ENCODE measurements at regions not wholly inside any gene's neighbourhood (a gene's known extent, or its start where the extent isn't known, plus 50 kb on each side); places are given as distances from the start of the nearest gene placed in this dataset.

- no peak overlapping the region for H3K4me3 ChIP-seq (ENCODE audit: low read depth, low read length)
Observed at GRCh38 chr2:49480520-49480919, 326.2 kb upstream of the FSHR start.

GRCh38 chr2:49465157-49465831 is 311.0 kb upstream of the FSHR start:
- no peak overlapping the region for H3K4me3 ChIP-seq (ENCODE audit: low read depth, low read length)
- DNase-seq (ENCODE audit: low read depth) = no peak
- TF ChIP-seq MYC (IDR thresholded peaks at IDR 0.05; ENCODE audit: low read depth, low read length) (no peak), MAX (IDR thresholded peaks at IDR 0.05; ENCODE audit: low read depth, low read length) (no peak), POLR2A (IDR thresholded peaks at IDR 0.05; ENCODE audit: extremely low read depth, insufficient read length) (no peak)
- TF ChIP-seq, protein P1, sequence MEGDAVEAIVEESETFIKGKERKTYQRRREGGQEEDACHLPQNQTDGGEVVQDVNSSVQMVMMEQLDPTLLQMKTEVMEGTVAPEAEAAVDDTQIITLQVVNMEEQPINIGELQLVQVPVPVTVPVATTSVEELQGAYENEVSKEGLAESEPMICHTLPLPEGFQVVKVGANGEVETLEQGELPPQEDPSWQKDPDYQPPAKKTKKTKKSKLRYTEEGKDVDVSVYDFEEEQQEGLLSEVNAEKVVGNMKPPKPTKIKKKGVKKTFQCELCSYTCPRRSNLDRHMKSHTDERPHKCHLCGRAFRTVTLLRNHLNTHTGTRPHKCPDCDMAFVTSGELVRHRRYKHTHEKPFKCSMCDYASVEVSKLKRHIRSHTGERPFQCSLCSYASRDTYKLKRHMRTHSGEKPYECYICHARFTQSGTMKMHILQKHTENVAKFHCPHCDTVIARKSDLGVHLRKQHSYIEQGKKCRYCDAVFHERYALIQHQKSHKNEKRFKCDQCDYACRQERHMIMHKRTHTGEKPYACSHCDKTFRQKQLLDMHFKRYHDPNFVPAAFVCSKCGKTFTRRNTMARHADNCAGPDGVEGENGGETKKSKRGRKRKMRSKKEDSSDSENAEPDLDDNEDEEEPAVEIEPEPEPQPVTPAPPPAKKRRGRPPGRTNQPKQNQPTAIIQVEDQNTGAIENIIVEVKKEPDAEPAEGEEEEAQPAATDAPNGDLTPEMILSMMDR (IDR thresholded peaks at IDR 0.05; ENCODE audit: low read depth, low read length) = no peak

More at GRCh38 chr2:49480520-49480919, 326.2 kb upstream of the FSHR start:
- TF ChIP-seq MAX (IDR thresholded peaks at IDR 0.05; ENCODE audit: low read depth, low read length) = no peak
- no peak for TF ChIP-seq MYC (IDR thresholded peaks at IDR 0.05; ENCODE audit: low read depth, low read length)
- TF ChIP-seq, protein P1 (IDR thresholded peaks at IDR 0.05; ENCODE audit: low read depth, low read length) = no peak
- TF ChIP-seq POLR2A (IDR thresholded peaks at IDR 0.05; ENCODE audit: extremely low read depth, insufficient read length) = no peak
- DNase-seq (ENCODE audit: low read depth) = no peak

GRCh38 chr2:49459314-49459993 is 305.1 kb upstream of the FSHR start:
- no peak for DNase-seq (ENCODE audit: low read depth)
- H3K4me3 ChIP-seq (ENCODE audit: low read depth, low read length) = no peak overlapping the region
- TF ChIP-seq, protein P1 (IDR thresholded peaks at IDR 0.05; ENCODE audit: low read depth, low read length) = no peak
- no peak for TF ChIP-seq MYC (IDR thresholded peaks at IDR 0.05; ENCODE audit: low read depth, low read length)

DNA sequence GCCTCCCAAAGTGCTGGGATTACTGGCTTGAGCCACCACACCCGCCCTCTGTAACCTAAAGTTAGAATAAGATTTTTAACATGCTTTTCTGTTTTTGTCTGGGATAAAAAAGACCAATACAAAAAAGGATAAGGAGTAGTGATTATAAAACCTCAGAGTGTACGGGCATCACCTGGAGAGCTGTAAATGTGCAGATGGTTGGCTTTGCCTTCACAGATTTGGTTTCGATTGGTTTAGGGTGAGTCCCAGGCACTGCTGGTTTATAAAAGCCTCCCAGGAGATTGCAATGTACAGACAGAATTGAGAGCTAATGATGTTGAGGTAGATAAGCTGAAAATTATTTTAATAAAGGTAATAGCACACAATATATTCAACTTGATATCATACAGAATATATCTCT is 289.7 kb upstream of the FSHR start:
- no peak for TF ChIP-seq POLR2A (IDR thresholded peaks at IDR 0.05; ENCODE audit: extremely low read depth, insufficient read length)
- no peak for TF ChIP-seq MYC (IDR thresholded peaks at IDR 0.05; ENCODE audit: low read depth, low read length)
- TF ChIP-seq MAX (IDR thresholded peaks at IDR 0.05; ENCODE audit: low read depth, low read length) = no peak
- TF ChIP-seq, protein P1 (IDR thresholded peaks at IDR 0.05; ENCODE audit: low read depth, low read length) = no peak
- DNase-seq (ENCODE audit: low read depth) = no peak
- H3K4me3 ChIP-seq (ENCODE audit: low read depth, low read length) = no peak overlapping the region

DNA sequence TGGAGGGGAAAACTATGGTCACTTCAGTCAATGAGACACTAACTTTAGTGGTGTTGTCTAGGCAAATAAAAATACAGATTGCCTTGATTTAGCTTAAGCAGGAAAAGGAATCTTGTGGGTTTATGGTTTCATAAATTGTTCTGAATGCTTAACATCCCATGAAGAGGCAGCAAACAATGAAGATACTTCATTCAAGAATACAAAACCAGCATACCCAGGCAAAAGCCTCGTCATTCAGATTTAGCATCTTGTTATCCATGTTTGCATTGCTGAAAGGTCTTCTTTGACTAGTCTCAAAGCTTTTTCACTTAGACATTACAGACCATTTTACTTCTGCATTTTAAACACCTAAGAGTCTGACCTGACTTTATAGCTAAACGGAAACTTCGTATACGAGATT is 272.7 kb upstream of the FSHR start:
- no peak for DNase-seq (ENCODE audit: low read depth)
- H3K4me3 ChIP-seq (ENCODE audit: low read depth, low read length) = no peak overlapping the region
- TF ChIP-seq POLR2A (IDR thresholded peaks at IDR 0.05; ENCODE audit: extremely low read depth, insufficient read length) = no peak
- TF ChIP-seq, protein P1 (IDR thresholded peaks at IDR 0.05; ENCODE audit: low read depth, low read length) = no peak
- no peak for TF ChIP-seq MYC (IDR thresholded peaks at IDR 0.05; ENCODE audit: low read depth, low read length)
- TF ChIP-seq MAX (IDR thresholded peaks at IDR 0.05; ENCODE audit: low read depth, low read length) = no peak
